ENCODE measurements at regions not wholly inside any gene's neighbourhood (a gene's known extent, or its start where the extent isn't known, plus 50 kb on each side); places are given as distances from the start of the nearest gene placed in this dataset.

DNA sequence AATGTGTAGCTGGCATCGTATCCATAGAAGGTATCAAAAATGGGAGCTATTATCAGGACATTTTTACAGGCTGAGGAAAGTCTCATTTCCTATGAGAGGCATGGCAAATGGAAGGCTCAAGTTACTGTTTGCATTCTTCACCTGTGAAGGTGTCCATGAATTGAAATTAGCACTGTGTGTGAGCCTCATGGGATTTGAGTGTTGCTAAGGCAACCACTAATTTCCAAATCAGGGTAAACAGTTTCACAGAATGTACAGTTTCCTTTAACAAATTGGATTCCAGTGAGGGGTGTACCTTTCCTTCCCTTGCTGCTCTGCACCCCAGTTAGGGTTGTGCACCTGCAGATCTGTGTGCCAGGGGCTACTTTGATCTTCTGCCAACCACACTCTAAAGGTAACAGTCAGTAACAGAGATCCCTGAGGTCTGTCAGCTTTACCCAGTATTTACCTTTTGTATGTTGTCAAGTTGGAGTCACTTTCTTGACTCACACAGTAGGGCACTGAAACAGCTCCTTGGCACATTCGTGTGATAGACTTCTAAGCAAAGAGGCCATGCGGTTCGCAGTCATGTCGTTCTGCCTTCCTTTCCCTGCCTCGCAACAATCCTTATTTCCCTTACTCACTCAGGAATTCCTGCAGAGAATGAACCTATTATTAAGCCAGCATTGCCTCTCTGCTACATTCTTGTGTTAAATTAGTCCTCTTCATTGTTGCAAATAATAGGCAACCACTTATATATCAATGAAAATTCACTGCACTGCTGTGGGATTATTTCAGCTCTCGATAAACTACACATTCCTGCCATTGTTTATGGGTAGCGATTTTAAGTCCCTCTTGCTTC, 129.8 kb upstream of the GBE1 start:
- TF ChIP-seq GATA3 (IDR thresholded peaks at IDR 0.05; ENCODE audit: low read depth, low read length) (no peak), GATA2 (IDR thresholded peaks at IDR 0.05; ENCODE audit: low read depth, low read length) (no peak)
